Common myeloid progenitor, CD34-positive (primary cell): ENCODE measurements at regions not wholly inside any gene's neighbourhood (a gene's known extent, or its start where the extent isn't known, plus 50 kb on each side); places are given as distances from the start of the nearest gene placed in this dataset.

Experiments
- CTCF ChIA-PET: fragments of 350-600 bp; sonication (Branson Sonifier 250); formaldehyde crosslinking; loops from one replicate; lab custom pipeline; 2021; ENCODE audit warnings: antibody characterized with exemption; lab: Charles Lee
- POLR2A ChIA-PET: fragments of 350-600 bp; sonication (Branson Sonifier 250); formaldehyde crosslinking; loops from one replicate; lab custom pipeline; 2021; ENCODE audit warnings: antibody characterized with exemption; lab: Charles Lee
- DNase-seq, 3 donors: peaks; one replicate each; pipeline versions ENCODE4 v3.0.0 to v3.0.0-alpha.2; 2013
- H3K27ac ChIP-seq, 2 experiments: 1 replicate in 1 of 2; 2 replicates in 1 of 2; pipeline ENCODE4 v1.7.0; 2013; ENCODE audit warnings: inconsistent platforms in 2 of 2, low read length in 2 of 2, mild to moderate bottlenecking in 2 of 2, low read depth in 1 of 2, moderate library complexity in 1 of 2; ENCODE audit not compliant: severe bottlenecking in 2 of 2, insufficient read depth in 1 of 2, poor library complexity in 1 of 2
- H3K27me3 ChIP-seq, 5 experiments: replicated peaks in 2 of 5; 1 replicate in 3 of 5; 2 replicates in 2 of 5; pipeline versions ENCODE4 v1.6.1 to v1.7.0; 2013; ENCODE audit warnings: low read length in 4 of 5, mild to moderate bottlenecking in 2 of 5, moderate library complexity in 2 of 5, inconsistent platforms in 1 of 5; ENCODE audit not compliant: insufficient read depth in 5 of 5, control insufficient read depth in 4 of 5
- H3K36me3 ChIP-seq, 4 experiments: 1 replicate in 2 of 4; 2 replicates in 2 of 4; pipeline versions ENCODE4 v1.6.1 to v1.7.0; 2013; ENCODE audit warnings: low read length in 3 of 4, control low read depth in 1 of 4, mild to moderate bottlenecking in 1 of 4; ENCODE audit not compliant: control insufficient read depth in 4 of 4, insufficient read depth in 4 of 4
- H3K4me1 ChIP-seq, 4 experiments: 1 replicate in 3 of 4; 2 replicates in 1 of 4; pipeline versions ENCODE4 v1.6.1 to v1.7.1; 2013; ENCODE audit warnings: low read length in 3 of 4, mild to moderate bottlenecking in 3 of 4, control low read depth in 1 of 4, inconsistent platforms in 1 of 4, moderate library complexity in 1 of 4; ENCODE audit not compliant: control insufficient read depth in 4 of 4, insufficient read depth in 4 of 4; ENCODE audit errors: control extremely low read depth in 1 of 4
- H3K4me3 ChIP-seq, 7 experiments: 1 replicate in 4 of 7; 2 replicates in 3 of 7; pipeline versions ENCODE4 v1.5.1 to v1.7.0; 2013; ENCODE audit warnings: mild to moderate bottlenecking in 7 of 7, low read length in 6 of 7, moderate library complexity in 6 of 7, inconsistent platforms in 2 of 7, low read depth in 2 of 7, control low read depth in 1 of 7; ENCODE audit not compliant: insufficient read depth in 4 of 7, control insufficient read depth in 1 of 7; ENCODE audit errors: extremely low read depth in 1 of 7
- H3K9me3 ChIP-seq, 5 experiments: 1 replicate in 4 of 5; 2 replicates in 1 of 5; pipeline versions ENCODE4 v1.6.1 to v1.7.1; 2013; ENCODE audit warnings: low read length in 4 of 5, mild to moderate bottlenecking in 2 of 5, inconsistent platforms in 1 of 5, low read depth in 1 of 5, moderate library complexity in 1 of 5; ENCODE audit not compliant: control insufficient read depth in 4 of 5, insufficient read depth in 2 of 5; ENCODE audit errors: control extremely low read depth in 1 of 5
- WGBS: methylation state at CpG from one replicate; pipeline ENCODE4 v1.1.5; 2013; ENCODE audit not compliant: insufficient coverage; 5-methylcytosine and 5-hydroxymethylcytosine counted together

DNA sequence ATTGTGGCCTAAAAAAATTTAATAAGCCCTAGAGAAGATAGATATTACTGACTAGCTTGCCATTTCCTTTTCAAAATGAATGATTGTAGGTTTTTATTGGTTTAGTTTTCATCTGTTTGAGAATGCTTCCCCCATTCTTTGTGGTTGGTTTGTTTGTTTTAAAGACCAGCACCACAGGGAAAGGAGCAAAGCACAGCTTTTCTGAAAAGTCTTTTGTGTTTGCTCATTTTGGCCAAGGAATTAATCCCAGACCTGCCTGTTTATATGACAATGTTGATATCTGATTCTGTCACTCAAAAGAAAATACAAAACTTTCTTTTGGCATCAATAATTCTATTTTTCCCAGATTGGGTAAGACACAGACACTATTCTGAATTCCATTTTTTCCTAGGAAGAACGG is 312.5 kb upstream of the FLRT2 start:
- ChIA-PET POLR2A (no interaction called here), CTCF (no interaction called here)
- H3K36me3 ChIP-seq: no peaks in the 10 kb centered on the region
- H3K27ac ChIP-seq: no peak overlapping the region
- no peaks in the 10 kb centered on the region for H3K27me3 ChIP-seq
- no peak for DNase-seq
- no peak overlapping the region for H3K4me3 ChIP-seq
- peaks cover 0 to 1% (median 0%) of the 10 kb centered on the region in 5 experiments for H3K9me3 ChIP-seq
- whole genome bisulfite sequencing: no CpG with 5 or more reads among the region's 1 CpG
- H3K4me1 ChIP-seq: no peaks in the 10 kb centered on the region

DNA sequence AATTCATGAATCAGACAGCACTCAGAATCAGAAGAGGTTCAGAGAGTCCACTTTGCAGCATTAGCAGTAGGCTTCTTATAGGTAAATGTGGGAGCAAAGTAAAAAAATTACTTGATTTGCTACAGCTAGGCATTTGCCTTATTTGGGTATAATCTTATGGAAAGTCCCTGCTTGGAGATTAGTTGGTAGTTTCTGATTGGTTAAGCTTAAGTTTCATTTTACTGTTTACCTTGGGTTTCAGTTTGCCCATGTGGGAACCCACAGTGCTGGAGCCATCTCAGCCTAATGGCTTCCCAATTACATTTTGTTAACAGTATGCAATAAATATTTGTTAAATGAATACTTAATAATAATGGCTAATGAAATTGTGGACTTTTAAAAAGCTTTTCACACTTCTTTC is 311.0 kb upstream of the FLRT2 start:
- no peak overlapping the region for H3K27ac ChIP-seq
- CTCF ChIA-PET: no interaction called here
- no peak for DNase-seq

DNA sequence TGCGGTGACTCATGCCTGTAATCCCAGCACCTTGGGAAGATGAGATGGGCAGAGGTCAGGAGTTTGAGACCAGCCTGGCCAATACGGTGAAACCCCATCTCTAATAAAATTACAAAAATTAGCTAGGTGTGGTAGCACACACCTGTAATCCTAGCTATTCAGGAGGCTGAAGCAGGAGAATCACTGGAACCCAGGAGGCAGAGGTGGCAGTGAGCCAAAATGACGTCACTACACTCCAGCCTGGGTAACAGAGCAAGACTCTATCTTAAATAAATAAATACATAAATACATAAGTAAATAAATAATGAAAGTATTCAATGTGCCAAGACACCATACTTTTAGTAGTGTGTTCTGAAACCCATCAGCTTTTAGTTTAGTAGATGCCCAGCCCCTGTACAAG is 308.1 kb upstream of the FLRT2 start:
- ChIA-PET POLR2A (no interaction called here), CTCF (no interaction called here)
- Histone ChIP-seq H3K27ac (no peak overlapping the region), H3K27me3 (no peaks in the 10 kb centered on the region), H3K9me3 (peaks cover 0 to 1% (median 0%) of the 10 kb centered on the region in 5 experiments), H3K36me3 (no peaks in the 10 kb centered on the region), H3K4me1 (no peaks in the 10 kb centered on the region), H3K4me3 (no peak overlapping the region)
- WGBS: no CpG with 5 or more reads among the region's 3 CpGs
- no peak for DNase-seq

More for the DNA sequence above, 311.0 kb upstream of the FLRT2 start:
- POLR2A ChIA-PET: no interaction called here
- Histone ChIP-seq H3K4me1 (no peaks in the 10 kb centered on the region), H3K4me3 (no peak overlapping the region), H3K9me3 (peaks cover 0 to 1% (median 0%) of the 10 kb centered on the region in 5 experiments), H3K27me3 (no peaks in the 10 kb centered on the region), H3K36me3 (no peaks in the 10 kb centered on the region)

DNA sequence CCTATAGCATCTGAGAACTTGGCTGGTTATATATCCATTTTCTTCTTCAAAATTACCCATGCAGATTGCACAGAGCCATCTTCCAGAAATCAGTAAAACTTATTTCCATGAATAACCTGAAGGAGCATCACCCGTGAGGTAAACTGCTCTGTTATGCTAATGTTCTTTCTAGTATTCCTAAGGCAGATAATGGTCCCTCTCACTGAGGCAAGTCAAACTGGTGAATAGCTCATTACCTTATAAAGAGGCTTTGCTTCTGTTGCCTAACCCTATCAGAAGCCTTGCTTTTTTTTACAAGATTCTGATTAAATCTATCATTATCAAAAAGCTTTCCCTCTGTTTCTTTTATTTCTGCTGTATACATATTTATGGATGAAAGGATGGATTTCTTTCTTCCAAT is 307.6 kb upstream of the FLRT2 start:
- POLR2A ChIA-PET: no interaction called here
- no peaks in the 10 kb centered on the region for H3K27me3 ChIP-seq
- no peaks in the 10 kb centered on the region for H3K4me1 ChIP-seq
- H3K36me3 ChIP-seq: no peaks in the 10 kb centered on the region
- CTCF ChIA-PET: no interaction called here
- no peak for DNase-seq
- peaks cover 0 to 1% (median 0%) of the 10 kb centered on the region in 5 experiments for H3K9me3 ChIP-seq
- H3K27ac ChIP-seq: no peak overlapping the region
- no peak overlapping the region for H3K4me3 ChIP-seq
- WGBS: 100% methylated on average over 1 of the region's 1 CpG

DNA sequence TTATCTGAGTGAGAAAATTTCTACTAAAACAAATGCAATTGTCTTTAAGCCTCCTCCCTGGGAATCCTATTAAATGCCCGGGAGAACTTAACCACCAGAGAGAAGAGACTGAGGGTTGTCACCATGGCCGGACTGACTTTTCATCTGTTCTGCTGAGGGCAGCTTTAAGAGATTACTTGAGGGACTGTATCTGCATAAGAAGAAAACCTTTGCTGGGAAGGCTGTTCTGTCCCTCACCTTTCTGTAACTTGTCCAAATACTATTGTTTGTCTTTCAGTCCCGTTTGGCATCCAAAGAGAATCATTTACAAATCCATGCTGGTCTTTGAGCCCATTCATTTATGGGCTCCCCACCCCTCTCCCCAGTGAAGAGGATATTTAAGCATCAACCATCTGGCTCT is 306.3 kb upstream of the FLRT2 start:
- no peak overlapping the region for H3K4me3 ChIP-seq
- no peak for DNase-seq
- H3K27me3 ChIP-seq: no peaks in the 10 kb centered on the region
- WGBS: 94% methylated on average over 3 of the region's 3 CpGs
- H3K4me1 ChIP-seq: no peaks in the 10 kb centered on the region
- CTCF ChIA-PET: no interaction called here
- H3K27ac ChIP-seq: no peak overlapping the region
- H3K9me3 ChIP-seq: no peaks in the 10 kb centered on the region
- POLR2A ChIA-PET: no interaction called here
- H3K36me3 ChIP-seq: no peaks in the 10 kb centered on the region

DNA sequence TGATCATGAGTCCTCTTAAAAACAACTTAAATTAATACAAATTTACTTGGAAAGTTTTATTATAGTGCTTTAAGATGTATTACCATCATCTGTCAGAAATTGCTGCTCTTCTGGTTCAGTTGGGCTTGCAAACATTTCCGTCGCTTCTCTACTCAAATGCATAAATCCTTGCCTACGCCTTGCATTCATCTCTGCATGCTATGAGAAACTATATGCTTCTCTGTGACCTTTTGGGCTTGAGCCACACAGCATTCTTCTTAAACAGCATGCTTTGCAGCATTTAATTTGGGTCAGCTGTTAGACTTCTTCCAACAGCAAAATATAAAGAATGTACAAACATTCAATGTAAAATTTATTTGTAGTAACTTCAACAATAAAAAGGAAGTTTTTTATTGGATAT is 305.7 kb upstream of the FLRT2 start:
- no peaks in the 10 kb centered on the region for H3K9me3 ChIP-seq
- H3K27me3 ChIP-seq: no peaks in the 10 kb centered on the region
- WGBS: 78% methylated on average over 3 of the region's 3 CpGs
- H3K4me1 ChIP-seq: no peaks in the 10 kb centered on the region
- H3K36me3 ChIP-seq: no peaks in the 10 kb centered on the region
- ChIA-PET CTCF (no interaction called here), POLR2A (no interaction called here)
- no peak overlapping the region for H3K4me3 ChIP-seq
- no peak overlapping the region for H3K27ac ChIP-seq
- DNase-seq: no peak

DNA sequence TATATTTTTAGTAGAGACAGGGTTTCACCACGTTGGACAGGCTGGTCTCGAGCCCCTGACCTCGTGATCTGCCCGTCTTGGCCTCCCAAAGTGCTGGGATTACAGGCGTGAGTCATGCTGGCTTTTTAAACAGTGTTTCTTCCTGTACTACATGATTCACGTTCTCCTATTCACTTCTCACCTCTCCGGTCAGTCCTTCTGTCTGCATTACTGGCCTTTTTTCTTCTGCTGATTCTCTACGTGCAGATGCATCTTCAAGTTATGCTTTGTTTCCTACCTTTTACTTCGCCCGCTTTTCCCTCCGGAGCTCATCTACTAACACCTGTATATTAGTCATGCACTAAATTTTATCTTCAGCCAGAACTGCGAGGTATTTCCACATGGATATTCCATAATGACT is 296.2 kb upstream of the FLRT2 start:
- Histone ChIP-seq H3K27me3 (no peaks in the 10 kb centered on the region), H3K9me3 (peaks cover 0 to 2% (median 0%) of the 10 kb centered on the region in 5 experiments), H3K4me1 (no peaks in the 10 kb centered on the region), H3K4me3 (no peak overlapping the region), H3K27ac (no peak overlapping the region), H3K36me3 (no peaks in the 10 kb centered on the region)
- POLR2A ChIA-PET: no interaction called here
- no peak for DNase-seq
- CTCF ChIA-PET: no interaction called here
- 98% methylated on average over 12 of the region's 12 CpGs for WGBS
